ENCODE measurements at regions not wholly inside any gene's neighbourhood (a gene's known extent, or its start where the extent isn't known, plus 50 kb on each side); places are given as distances from the start of the nearest gene placed in this dataset.

DNA sequence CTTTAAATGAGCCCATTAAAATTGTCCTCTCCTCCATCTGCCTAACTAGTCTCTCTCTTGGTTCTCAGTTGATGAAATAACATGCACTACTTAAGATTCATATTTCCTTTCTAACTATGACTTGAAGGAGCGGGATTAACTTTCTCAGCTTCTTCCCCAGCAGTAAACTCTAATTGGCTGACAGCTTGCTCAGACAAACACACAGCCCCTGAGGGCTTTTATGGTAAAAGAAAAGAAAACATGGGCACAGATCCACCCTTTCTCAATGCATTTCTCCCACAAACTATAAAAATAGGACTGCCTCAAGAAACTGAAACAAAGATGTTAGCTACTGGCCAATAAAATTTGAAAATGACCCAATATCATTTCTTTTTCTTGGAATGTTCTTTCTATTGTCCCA lies 703.1 kb downstream of the ADGRL2 start:
- TF ChIP-seq, protein P1, sequence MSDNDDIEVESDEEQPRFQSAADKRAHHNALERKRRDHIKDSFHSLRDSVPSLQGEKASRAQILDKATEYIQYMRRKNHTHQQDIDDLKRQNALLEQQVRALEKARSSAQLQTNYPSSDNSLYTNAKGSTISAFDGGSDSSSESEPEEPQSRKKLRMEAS (IDR thresholded peaks at IDR 0.05; ENCODE audit: low read depth, low read length), result no peak
- TF ChIP-seq, protein P2, sequence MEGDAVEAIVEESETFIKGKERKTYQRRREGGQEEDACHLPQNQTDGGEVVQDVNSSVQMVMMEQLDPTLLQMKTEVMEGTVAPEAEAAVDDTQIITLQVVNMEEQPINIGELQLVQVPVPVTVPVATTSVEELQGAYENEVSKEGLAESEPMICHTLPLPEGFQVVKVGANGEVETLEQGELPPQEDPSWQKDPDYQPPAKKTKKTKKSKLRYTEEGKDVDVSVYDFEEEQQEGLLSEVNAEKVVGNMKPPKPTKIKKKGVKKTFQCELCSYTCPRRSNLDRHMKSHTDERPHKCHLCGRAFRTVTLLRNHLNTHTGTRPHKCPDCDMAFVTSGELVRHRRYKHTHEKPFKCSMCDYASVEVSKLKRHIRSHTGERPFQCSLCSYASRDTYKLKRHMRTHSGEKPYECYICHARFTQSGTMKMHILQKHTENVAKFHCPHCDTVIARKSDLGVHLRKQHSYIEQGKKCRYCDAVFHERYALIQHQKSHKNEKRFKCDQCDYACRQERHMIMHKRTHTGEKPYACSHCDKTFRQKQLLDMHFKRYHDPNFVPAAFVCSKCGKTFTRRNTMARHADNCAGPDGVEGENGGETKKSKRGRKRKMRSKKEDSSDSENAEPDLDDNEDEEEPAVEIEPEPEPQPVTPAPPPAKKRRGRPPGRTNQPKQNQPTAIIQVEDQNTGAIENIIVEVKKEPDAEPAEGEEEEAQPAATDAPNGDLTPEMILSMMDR (IDR thresholded peaks at IDR 0.05; ENCODE audit: low read depth, low read length), result no peak
- TF ChIP-seq POLR2A (IDR thresholded peaks at IDR 0.05; ENCODE audit: extremely low read depth, insufficient read length) (no peak), MYC (IDR thresholded peaks at IDR 0.05; ENCODE audit: low read depth, low read length) (no peak)

Measured in NB4 (cell line).